PFSK-1 (cell line): ENCODE measurements at regions not wholly inside any gene's neighbourhood (a gene's known extent, or its start where the extent isn't known, plus 50 kb on each side); places are given as distances from the start of the nearest gene placed in this dataset.

ENCODE experiments used
- FOXP2 ChIP-seq: optimal IDR thresholded peaks from 2 replicates; pipeline ENCODE3; 2011; ENCODE audit warnings: borderline replicate concordance, control low read depth, inconsistent platforms; ENCODE audit not compliant: insufficient read depth; ENCODE audit errors: extremely low read length, extremely low read depth
- POLR2AphosphoS5 ChIP-seq: IDR thresholded peaks from 2 replicates; pipeline ENCODE4 v1.6.1; 2012; ENCODE audit warnings: low read depth, mild to moderate bottlenecking, control low read depth, low read length, moderate library complexity
- REST ChIP-seq, 2 experiments: IDR thresholded peaks; 2 replicates each; pipeline versions ENCODE4 v1.6.1 to v1.8.0; 2011 to 2012; ENCODE audit warnings: low read depth in 2 of 2, low read length in 2 of 2, control low read depth in 1 of 2, inconsistent platforms in 1 of 2, mild to moderate bottlenecking in 1 of 2, moderate library complexity in 1 of 2; ENCODE audit not compliant: insufficient read depth in 1 of 2
- SIN3A ChIP-seq: IDR thresholded peaks from 2 replicates; pipeline ENCODE4 v1.6.1; 2012; ENCODE audit warnings: mild to moderate bottlenecking, low read length, moderate library complexity, borderline replicate concordance; ENCODE audit not compliant: insufficient read depth
- TAF1 ChIP-seq: IDR thresholded peaks from 2 replicates; pipeline ENCODE4 v1.6.1; 2012; ENCODE audit warnings: low read length, control low read depth, borderline replicate concordance; ENCODE audit not compliant: insufficient read depth

GRCh38 chr3:81303321-81303720, 458.1 kb downstream of the GBE1 start:
- TF ChIP-seq FOXP2 (no peak), REST (IDR thresholded peaks at IDR 0.05; ENCODE audit: insufficient read depth in 1 of 2, low read depth in 2 of 2, low read length in 2 of 2) (no peak), TAF1 (no peak), POLR2AphosphoS5 (no peak), SIN3A (no peak)

- TF ChIP-seq TAF1 (no peak), REST (IDR thresholded peaks at IDR 0.05; ENCODE audit: insufficient read depth in 1 of 2, low read depth in 2 of 2, low read length in 2 of 2) (no peak), FOXP2 (no peak), POLR2AphosphoS5 (no peak), SIN3A (no peak)
Measured at GRCh38 chr3:81302045-81302444, 459.4 kb downstream of the GBE1 start.

- no peak for TF ChIP-seq TAF1
- TF ChIP-seq REST (IDR thresholded peaks at IDR 0.05; ENCODE audit: insufficient read depth in 1 of 2, low read depth in 2 of 2, low read length in 2 of 2) = no peak
- TF ChIP-seq FOXP2 = no peak
- TF ChIP-seq POLR2AphosphoS5 = no peak
- TF ChIP-seq SIN3A = no peak
Measured at GRCh38 chr3:81301230-81301629, 460.2 kb downstream of the GBE1 start.

- TF ChIP-seq SIN3A (no peak), TAF1 (no peak), FOXP2 (no peak), POLR2AphosphoS5 (no peak), REST (IDR thresholded peaks at IDR 0.05; ENCODE audit: insufficient read depth in 1 of 2, low read depth in 2 of 2, low read length in 2 of 2) (no peak)
Measured at GRCh38 chr3:81300324-81300927, 461.0 kb downstream of the GBE1 start.

- TF ChIP-seq REST (IDR thresholded peaks at IDR 0.05; ENCODE audit: insufficient read depth in 1 of 2, low read depth in 2 of 2, low read length in 2 of 2) = no peak
- TF ChIP-seq FOXP2 = no peak
- no peak for TF ChIP-seq TAF1
- no peak for TF ChIP-seq SIN3A
Measured at GRCh38 chr3:81299481-81299880, 462.0 kb downstream of the GBE1 start.
